Fibroblast of the aortic adventitia (primary cell): ENCODE measurements at regions not wholly inside any gene's neighbourhood (a gene's known extent, or its start where the extent isn't known, plus 50 kb on each side); places are given as distances from the start of the nearest gene placed in this dataset.
"Not testable (repeated sequence)": the region's sequence is repeated elsewhere in the genome, so short reads cannot be mapped to it uniquely, and the experiment has no call there.

Experiments
- DNase-seq: peaks from one replicate; pipeline ENCODE4 v3.0.0-alpha.2; 2010; ENCODE audit warnings: low read depth
- H3K4me3 ChIP-seq: 2 replicates; pipeline ENCODE4 v1.5.1; 2011; ENCODE audit warnings: low read depth, mild to moderate bottlenecking, control low read depth, low read length, moderate library complexity
- TF ChIP-seq, protein P1 (sequence below): IDR thresholded peaks from 2 replicates; pipeline ENCODE4 v1.5.1; 2011; ENCODE audit warnings: mild to moderate bottlenecking, low read length, control low read depth, inconsistent platforms; ENCODE audit not compliant: insufficient read depth

DNA sequence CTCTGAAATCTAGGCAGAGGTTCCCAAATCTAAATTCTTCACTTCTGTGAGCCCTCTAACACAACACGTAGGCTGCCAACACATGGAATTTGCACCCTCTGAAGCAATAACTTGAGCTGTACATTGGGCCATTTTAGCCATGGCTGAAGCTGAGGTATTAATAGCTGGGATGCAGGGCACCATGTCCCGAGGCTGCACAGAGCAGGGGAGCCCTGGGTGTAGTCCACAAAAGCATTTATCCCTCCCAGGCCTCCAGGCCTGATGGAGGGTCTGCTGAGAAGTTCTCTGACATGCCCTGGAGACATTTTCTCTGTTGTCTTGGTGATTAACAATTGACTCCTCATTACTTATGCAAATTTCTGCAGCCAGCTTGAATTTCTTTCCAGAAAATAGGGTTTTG is 127.9 kb downstream of the PABPC4L start:
- DNase-seq = no peak
- TF ChIP-seq, protein P1, sequence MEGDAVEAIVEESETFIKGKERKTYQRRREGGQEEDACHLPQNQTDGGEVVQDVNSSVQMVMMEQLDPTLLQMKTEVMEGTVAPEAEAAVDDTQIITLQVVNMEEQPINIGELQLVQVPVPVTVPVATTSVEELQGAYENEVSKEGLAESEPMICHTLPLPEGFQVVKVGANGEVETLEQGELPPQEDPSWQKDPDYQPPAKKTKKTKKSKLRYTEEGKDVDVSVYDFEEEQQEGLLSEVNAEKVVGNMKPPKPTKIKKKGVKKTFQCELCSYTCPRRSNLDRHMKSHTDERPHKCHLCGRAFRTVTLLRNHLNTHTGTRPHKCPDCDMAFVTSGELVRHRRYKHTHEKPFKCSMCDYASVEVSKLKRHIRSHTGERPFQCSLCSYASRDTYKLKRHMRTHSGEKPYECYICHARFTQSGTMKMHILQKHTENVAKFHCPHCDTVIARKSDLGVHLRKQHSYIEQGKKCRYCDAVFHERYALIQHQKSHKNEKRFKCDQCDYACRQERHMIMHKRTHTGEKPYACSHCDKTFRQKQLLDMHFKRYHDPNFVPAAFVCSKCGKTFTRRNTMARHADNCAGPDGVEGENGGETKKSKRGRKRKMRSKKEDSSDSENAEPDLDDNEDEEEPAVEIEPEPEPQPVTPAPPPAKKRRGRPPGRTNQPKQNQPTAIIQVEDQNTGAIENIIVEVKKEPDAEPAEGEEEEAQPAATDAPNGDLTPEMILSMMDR = no peak
- no peak overlapping the region for H3K4me3 ChIP-seq

DNA sequence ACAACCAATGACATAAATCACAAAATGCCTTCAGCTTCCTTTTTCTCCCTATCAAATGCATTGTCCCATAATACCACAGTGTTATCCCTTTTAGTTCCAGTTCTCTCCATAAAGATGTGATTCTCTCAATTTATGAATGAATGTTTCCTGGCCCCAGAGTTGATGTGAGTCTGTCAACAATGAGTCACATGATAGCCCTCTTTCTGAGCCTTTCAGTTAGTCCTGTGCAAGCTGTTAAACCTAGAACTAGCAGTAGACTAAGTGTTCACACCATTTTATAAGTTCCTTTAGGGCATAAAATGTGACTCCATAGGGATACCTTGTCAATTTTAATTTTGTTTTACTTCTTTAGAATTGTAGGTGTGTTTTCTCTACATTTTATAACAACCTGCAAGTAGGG is 129.5 kb downstream of the PABPC4L start:
- TF ChIP-seq, protein P1 = no peak
- no peak for DNase-seq
- H3K4me3 ChIP-seq = no peak overlapping the region

DNA sequence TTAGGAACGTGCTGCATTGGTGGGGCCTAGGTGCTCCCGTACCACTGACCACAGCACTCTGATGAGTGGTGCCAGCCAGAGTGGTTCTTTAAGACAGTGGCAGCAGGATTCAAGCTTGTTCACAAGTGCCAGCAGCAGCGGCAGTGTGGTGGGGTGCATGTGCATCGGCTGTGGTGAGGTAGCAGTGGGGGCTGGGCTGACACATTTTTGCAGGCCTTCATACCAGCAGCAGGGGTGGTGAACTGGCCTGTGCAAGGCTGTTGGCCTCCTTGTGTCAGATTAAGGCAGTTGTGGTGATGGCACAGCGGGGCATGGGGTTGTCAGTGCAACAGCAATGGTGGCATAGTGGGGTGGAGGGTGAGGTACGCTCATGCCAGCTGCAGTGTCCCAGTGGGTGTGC is 131.4 kb downstream of the PABPC4L start:
- no peak for DNase-seq
- TF ChIP-seq, protein P1 = no peak
- H3K4me3 ChIP-seq = no peak overlapping the region

DNA sequence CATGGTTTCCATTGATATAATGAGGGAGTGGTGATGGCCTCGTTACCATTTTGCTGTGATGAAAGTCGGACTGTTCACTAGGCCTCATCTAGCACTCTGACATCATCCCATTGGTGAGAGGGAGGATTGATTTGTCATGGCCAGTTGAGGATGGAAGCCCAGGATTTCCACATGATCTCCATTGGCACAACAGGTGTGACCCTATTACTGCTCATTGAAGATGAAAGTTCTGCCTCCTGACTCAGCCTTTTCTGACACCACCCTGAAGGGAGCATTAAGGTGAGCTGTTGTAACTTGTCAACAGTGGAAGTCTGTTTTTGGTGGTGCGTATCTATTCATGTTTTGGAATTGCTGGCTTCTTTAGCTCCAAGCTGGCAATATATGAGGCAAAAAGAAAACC is 144.2 kb downstream of the PABPC4L start:
- TF ChIP-seq, protein P1 = no peak
- DNase-seq = no peak
- H3K4me3 ChIP-seq = no peak overlapping the region

DNA sequence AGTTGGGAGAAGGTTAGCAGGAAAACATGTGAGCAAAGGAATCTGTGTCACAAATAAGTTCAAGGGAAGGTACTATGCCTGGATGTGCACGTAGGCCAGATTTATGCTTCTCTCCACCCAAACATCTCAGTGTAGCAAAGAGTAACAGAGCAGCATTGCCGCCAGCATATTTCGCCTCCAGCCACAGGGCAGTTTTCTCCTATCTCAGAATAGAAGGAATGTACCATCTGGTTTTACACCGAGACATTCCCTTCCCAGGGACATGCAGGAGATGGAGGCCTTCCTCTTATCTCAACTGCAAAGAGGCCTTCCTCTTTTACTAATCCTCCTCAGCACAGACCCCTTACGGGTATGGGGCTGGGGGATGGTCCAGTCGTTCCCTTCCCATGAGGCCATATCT is 155.4 kb downstream of the PABPC4L start:
- not testable (repeated sequence) for H3K4me3 ChIP-seq, DNase-seq

DNA sequence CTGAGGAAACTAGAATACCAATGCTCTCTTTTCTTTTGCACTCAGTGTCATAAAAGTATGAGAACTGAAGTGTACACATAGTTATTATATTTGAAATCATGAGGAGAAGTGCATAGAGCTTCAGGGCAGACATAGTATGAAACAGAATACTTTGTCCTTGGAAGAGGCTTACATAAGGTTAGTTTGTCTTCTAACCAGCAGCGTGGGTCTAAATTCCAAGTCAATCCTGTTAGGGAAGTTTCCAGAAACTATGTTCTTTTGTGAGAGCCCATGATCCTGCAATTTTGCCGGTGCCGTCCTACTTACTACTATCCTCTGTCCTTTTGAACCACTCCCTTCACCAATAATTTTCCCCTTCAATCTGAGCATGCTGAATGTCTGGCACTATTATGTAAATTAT is 156.2 kb downstream of the PABPC4L start:
- TF ChIP-seq, protein P1 = no peak
- no peak overlapping the region for H3K4me3 ChIP-seq
- DNase-seq = no peak

DNA sequence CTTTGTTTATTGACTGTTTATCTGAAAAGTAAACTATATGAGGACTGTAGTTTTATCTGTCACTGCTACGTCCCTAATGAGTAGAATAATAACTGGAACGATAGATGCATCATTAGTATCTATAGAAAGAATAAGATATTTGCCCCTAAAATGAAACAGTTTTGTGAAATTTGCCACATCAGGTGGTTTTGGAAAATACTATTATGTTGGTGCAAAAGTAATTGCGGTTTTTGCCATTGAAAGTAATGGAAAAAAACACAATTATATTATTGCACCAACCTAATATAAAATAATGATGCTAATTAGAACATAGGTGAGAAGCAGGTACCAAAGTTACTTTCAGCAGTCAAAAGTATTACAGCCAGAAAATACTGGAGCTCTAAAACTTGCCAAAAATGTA is 158.3 kb downstream of the PABPC4L start:
- no peak overlapping the region for H3K4me3 ChIP-seq
- no peak for DNase-seq
- TF ChIP-seq, protein P1 = no peak
